GM18951 (cell line): ENCODE measurements at regions not wholly inside any gene's neighbourhood (a gene's known extent, or its start where the extent isn't known, plus 50 kb on each side); places are given as distances from the start of the nearest gene placed in this dataset.
"Not testable (repeated sequence)": the region's sequence is repeated elsewhere in the genome, so short reads cannot be mapped to it uniquely, and the experiment has no call there.

Source experiments
- POLR2A ChIP-seq: IDR thresholded peaks from 4 replicates; pipeline ENCODE4 v1.6.1; 2011; ENCODE audit warnings: mild to moderate bottlenecking; ENCODE audit not compliant: insufficient read length, insufficient read depth; ENCODE audit errors: extremely low read depth
- in situ Hi-C: fragments of 300-500 bp; cut with MboI; formaldehyde crosslinking; loops from one replicate; pipeline ENCODE4 v1.12.0; 2022; ENCODE audit warnings: low sequenced_read_pairs, mixed read lengths, inconsistent platforms; ENCODE audit not compliant: unreplicated experiment

DNA sequence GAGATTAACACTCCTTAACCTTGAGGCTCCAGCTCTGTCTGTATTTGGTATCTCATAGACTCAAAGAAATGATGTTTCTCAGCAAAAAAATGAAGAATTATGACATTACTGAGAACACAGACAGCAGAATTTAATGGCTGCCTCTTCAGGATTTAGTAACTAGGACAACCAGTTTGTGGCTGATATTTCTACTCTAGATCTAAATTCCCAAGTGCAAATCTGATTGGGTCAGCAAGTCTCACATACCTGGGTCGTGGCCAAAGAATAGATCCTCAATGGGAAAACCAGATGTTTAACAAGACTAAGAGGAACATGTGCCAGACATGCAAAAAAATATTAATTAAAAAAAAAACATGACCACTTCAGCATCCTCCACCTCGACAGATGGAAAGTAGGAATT is 608.9 kb downstream of the DTWD2 start:
- in situ Hi-C loops = no loop called here
- TF ChIP-seq POLR2A = no peak

DNA sequence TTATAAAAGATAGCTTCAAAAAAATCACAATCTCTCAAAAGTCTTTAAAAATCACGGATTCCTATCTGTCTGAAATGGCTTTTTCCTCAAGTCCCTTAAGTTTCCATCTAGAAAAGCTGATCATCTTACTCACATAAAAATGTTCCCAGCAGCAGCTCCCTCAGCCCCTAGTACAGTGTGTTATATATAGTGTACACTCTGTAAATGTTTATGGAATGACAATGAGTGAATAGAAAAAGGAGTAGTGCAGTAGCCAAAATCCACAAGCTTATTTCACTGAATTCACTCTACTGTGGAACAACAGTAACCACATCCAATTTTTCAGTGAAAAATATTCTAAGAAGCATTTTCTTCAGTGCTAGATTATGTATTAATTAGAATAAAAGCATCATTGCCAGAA is 609.4 kb downstream of the DTWD2 start:
- TF ChIP-seq POLR2A = no peak
- in situ Hi-C loops = no loop called here

DNA sequence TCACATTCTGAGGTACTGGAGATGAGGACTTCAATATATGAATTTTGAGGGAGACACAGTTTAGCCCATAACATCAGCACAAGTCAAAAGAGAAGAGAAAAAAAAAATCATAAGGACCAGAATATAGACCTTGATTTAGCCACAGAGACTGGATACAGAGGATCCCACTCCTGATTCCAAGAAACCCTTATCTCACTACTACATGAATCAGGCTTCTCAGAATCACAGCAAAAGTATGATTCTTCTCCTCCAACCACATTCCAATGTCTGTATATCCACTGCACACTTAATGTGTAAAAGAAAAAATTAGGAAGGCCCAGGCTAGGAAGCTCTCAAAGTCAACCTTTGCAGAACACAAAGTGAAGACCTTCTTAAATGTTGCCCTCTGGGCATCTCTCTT is 610.9 kb downstream of the DTWD2 start:
- no peak for TF ChIP-seq POLR2A

DNA sequence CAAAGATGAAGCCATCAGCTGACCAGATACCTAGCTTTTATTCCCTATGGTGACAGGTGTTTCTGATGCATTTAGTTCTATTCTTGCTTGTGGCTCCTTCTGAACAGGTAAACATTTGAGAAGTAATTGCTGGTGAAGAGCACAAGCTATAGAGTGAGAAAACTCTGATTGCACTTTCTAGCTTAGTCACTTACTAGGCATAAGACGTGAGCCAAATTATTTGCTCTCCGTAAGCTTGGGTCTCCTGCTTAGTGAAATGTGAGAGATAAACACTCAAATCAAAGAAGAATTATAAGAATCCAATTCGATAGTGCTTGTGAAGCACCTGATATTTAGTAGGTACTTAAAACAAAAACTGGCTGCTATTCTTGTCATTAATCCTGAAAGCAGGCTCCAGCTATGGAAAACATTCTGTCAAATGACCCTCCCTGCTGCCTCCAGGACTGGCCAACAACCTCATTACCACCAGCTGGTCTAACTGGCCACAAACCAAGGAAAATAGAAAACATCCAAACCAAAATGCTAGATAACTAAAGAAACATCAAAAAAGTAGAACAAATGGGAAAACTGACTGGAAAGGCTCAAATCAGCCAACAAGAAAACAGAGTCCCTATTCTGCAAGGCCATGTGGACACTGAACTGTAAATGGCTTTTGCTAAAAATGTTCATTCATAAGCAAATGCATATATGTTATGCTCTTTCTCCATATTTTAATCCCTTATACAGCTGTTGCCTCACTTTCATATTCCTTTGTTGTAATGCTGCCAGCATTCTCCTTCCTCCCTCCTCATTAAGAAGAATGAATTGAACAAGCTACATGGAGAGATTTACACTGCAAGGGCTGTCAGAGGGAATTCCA is 616.1 kb downstream of the DTWD2 start:
- no peak for TF ChIP-seq POLR2A
- in situ Hi-C loops = no loop called here

More for the DNA sequence above, 610.9 kb downstream of the DTWD2 start:
- in situ Hi-C loops = no loop called here

DNA sequence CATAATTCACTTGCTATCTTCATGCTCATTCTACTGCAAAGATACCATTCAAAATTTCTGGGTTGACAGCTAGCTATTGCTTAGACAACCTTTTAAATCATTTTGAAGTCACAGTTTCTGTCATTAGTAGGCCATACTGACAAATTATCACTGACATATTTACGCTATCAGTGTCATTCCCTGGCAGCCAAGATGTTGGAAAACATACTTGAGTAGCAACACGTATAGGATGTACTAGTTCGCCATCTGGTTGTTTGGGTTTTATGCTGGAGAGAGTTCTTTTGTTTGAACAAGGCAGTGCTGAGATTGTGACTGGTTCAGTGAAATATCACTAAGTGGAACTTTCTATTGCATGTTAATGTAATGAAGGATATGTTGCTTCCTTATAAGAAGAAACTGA is 621.9 kb downstream of the DTWD2 start:
- in situ Hi-C loops = no loop called here
- TF ChIP-seq POLR2A = no peak

DNA sequence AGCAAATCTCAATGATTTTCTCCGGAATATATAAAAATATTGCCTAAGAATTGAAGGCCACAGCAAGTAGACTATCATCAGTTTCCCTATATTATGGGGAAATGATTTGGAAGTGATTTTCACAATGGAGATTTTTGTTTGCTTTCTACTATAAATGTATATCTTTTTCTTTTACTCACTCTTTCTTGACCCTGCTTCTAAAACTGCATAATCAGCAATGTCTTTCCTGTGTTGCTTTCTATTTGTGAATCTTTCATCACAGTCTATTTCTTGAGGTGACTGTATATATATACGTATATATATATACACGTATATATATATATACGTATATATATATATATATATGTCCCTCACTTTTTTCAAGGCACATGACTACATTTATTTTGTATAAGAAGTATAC is 622.6 kb downstream of the DTWD2 start:
- no peak for TF ChIP-seq POLR2A
- in situ Hi-C loops = no loop called here

DNA sequence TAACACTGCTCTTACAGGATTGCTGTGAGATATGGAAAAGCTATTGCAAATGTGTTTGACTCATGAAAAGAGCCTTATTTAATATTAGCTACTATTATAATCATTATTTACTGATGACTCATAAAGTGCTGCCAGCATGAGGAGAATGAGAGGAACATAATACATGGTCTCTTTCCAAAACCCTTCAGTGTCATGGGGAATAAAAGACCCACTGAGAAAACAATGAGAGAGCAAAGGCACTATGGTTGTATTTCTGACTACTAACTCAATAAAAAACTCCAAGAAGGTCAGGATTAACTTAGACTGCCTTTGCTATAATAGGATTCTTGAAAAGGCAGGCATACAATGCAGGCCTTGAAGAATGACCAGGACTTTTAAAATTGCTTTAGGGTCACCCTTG is 633.5 kb downstream of the DTWD2 start:
- no peak for TF ChIP-seq POLR2A
- in situ Hi-C loops = no loop called here

DNA sequence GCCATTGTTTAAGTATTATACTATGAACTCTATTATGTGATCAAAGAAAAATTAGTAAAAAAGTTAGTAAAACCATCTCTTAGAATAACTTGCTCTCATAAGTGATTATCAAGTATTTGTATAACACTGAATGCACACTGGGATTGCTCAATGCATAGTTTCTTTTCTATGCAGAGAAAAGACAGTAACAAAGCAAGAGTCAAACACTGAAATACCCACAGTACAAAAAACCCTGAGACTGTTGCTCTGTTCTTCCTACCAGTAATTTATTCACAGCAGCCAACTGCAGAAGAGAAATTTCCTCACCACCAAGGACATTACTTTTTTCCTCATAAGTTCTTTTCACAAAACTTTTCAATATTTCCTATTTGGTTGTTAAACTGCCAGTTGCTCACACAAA is 634.4 kb downstream of the DTWD2 start:
- no peak for TF ChIP-seq POLR2A
- in situ Hi-C loops = no loop called here

DNA sequence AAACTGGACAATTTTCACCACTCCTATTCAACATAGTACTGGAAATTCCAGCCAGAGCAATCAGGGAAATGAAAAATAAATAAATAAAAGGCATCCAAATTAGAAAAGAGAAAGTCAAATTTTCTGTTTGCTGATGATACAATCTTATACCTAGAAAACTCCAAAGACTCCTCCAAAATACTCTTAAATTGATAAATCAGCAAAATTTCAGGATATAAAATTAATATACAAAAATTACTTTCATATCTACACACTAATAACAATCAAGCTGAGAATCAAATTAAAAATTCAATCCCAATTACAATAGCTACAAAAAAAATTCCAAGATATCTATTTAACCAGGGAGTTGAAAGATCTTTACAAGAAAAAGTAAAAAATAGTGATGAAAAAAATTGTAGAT is 651.9 kb downstream of the DTWD2 start:
- in situ Hi-C loops = no loop called here
- TF ChIP-seq POLR2A = no peak

DNA sequence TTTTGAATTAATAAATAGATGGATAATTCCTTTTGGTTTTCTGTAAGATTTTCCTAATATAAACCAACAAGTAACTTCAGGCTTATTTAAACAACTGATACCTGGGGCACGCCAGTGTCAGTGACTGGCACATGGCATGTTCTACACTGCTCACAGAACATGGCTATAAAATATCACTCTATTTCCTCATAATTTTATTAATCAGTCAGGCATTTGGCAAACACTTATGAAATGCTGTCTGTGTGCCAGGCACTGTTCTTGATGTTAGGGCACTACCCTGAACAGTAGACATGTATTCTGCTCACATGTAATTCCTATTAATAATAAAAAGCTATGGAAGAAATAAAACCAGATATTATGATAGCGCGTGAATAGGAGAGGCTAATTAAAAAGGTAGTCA is 661.0 kb downstream of the DTWD2 start:
- TF ChIP-seq POLR2A = no peak
- in situ Hi-C loops = no loop called here

DNA sequence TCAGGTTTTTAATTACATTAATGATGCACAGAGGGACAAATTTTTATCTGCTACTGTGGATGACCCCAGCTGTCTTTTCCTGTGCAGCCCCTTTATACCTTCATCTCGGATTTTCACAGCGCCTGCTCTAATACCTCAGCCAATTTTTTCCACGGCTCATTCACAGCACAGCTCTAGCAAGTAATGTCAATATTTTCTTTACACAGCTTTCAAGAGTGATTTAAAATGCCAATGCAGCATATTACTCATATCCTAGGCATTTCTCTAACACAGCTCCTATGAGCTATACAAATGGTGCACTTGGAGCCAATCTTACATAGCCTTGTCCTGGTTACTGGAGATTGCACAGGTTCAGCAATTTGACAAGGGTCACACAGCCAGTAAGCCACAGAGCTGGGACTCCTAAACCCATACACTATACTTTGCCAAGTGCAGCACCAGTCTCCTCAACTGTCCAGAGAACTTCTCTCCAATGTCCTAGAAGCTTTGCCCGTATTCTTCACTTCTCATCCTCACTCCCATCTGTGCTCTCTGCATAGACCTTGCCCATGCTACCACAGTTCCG is 661.8 kb downstream of the DTWD2 start:
- TF ChIP-seq POLR2A = no peak
- in situ Hi-C loops = no loop called here

DNA sequence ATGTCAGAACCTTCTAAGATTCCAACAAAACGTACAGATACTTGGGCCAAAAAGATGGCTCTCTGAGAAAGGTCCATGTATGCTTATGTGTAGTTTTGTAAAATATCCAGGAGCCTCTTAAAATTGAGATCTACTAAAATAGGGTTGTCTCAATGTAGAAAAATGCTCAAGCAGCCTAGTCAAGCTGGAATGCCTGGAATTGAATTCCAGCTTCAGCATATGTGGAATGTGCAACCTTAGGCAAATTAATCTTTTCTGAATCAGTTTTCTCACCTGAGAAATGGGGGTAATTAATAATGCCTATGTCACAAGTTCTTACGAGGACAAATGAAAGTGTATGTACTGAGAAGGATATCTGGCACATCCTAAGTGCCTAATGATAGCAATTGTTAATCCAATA is 662.4 kb downstream of the DTWD2 start:
- in situ Hi-C loops = no loop called here
- no peak for TF ChIP-seq POLR2A

DNA sequence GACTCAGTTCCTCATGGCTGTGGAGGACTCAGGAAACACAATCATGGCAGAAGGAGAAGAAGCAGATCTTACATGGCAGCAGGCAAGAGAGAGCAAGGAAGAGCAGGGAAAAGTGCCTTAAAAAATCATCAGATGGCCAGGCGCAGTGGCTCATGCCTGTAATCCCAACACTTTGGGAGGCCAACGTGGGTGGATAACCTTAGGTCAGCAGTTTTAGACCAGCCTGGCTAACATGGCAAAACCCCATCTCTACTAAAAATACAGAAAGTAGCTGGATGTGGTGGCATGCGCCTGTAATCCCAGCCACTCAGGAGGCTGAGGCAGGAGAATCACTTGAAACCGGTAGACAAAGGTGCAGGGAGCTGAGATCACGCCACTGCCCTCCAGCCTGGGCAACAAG is 664.6 kb downstream of the DTWD2 start:
- in situ Hi-C loops = not testable (repeated sequence)

DNA sequence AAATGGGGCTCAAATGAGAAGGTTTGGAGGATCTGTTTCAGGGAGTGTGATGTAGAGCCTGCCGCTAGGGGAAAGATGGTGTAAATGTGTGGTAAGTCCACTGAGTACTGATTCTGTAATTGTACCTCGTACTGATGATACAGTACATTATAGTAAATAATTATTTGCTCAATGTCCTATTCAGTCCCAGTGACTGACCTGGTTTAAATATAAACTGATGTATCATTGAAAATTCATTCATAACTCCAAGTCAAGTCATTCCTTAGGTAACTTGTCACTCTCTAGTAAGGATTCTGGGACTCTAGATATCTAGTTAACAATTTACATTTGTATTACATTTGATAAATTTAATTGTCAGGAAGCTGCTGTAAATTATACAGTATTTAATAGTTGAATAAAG is 667.3 kb downstream of the DTWD2 start:
- in situ Hi-C loops = no loop called here
- TF ChIP-seq POLR2A = no peak
